Heart left ventricle (tissue), 13 donors: ENCODE measurements at regions not wholly inside any gene's neighbourhood (a gene's known extent, or its start where the extent isn't known, plus 50 kb on each side); places are given as distances from the start of the nearest gene placed in this dataset.

Experiments used
- POLR2A ChIP-seq, 2 donors: fragments of 450-650 bp; IDR thresholded peaks; one replicate each; pipeline ENCODE4 v1.6.1; 2017; ENCODE audit warnings: antibody characterized with exemption in 2 of 2, mild to moderate bottlenecking in 2 of 2, moderate library complexity in 2 of 2
- TF ChIP-seq, protein P1 (sequence below), 12 donors: fragments of 200-600 bp; sonication (generic) in 4 of 12; IDR thresholded peaks; one replicate each; pipeline versions ENCODE4 v1.5.0 to v1.8.0; 2018 to 2022; ENCODE audit warnings: antibody characterized with exemption in 12 of 12, mild to moderate bottlenecking in 5 of 12
- donor health status: ischemic (EF 13 %, LVEDD 7.1; RV severe dilation, severe dysfunction).
- donor health status: DM: no; HTN: yes; CAD: no.
- donor health status: DM: no; HTN: no; CAD: no.
- donor health status: ischemic (EF 25% LVEDD 6.9; RV normal size, moderate dysfunction).
- donor health status: ischemic (EF 25% LVEDD 5.7; RV mildly dilated, moderate dysfunction).
- donor health status: ischemic (EF 35%, LVEDD 5.7; RV mildly dilated, moderate dysfunction).
- donor health status: nonischemic (EF 11% LVEDD 7.7; RV severe dilation, severe dysfunction).
- donor health status: DM: yes; HTN: yes; CAD: no.
- donor health status: PGD.
- donor health status: ischemic (EF 29% LVEDD 5.4; RV normal size, mild dysfunction).
- donor health status: nonischemic (EF 23%, LVEDD 6.1; RV moderate dilation, normal function).

DNA sequence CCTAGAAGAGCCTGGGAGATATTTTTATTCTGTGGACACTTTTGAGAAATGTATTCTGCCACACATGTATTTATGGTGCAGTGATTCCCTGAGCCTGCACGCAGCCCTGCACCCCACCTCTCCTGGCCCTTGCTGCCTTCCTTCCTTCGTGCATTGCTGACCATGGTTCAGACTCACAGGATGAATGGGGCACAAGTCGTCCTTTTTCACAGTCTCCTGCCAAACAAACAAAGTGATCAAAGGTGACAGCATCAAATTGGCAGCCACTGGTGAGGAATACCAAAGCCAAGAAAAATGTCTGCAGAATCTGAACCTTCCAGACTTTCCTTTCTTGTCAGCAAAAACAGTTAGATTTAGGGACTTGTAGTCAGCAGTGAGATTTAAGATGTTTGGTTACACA is 215.0 kb downstream of the ACTR3B start:
- TF ChIP-seq, protein P1, sequence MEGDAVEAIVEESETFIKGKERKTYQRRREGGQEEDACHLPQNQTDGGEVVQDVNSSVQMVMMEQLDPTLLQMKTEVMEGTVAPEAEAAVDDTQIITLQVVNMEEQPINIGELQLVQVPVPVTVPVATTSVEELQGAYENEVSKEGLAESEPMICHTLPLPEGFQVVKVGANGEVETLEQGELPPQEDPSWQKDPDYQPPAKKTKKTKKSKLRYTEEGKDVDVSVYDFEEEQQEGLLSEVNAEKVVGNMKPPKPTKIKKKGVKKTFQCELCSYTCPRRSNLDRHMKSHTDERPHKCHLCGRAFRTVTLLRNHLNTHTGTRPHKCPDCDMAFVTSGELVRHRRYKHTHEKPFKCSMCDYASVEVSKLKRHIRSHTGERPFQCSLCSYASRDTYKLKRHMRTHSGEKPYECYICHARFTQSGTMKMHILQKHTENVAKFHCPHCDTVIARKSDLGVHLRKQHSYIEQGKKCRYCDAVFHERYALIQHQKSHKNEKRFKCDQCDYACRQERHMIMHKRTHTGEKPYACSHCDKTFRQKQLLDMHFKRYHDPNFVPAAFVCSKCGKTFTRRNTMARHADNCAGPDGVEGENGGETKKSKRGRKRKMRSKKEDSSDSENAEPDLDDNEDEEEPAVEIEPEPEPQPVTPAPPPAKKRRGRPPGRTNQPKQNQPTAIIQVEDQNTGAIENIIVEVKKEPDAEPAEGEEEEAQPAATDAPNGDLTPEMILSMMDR (IDR thresholded peaks at IDR 0.05), result no peak
- no peak for TF ChIP-seq POLR2A (IDR thresholded peaks at IDR 0.05)
